Stimulated activated naive CD4-positive, alpha-beta T cell (primary cell): ENCODE measurements at regions not wholly inside any gene's neighbourhood (a gene's known extent, or its start where the extent isn't known, plus 50 kb on each side); places are given as distances from the start of the nearest gene placed in this dataset.

Source experiments
- DNase-seq, 6 experiments: peaks; one replicate each; lab custom pipeline; 2025; lab: John Stamatoyannopoulos, UW

DNA sequence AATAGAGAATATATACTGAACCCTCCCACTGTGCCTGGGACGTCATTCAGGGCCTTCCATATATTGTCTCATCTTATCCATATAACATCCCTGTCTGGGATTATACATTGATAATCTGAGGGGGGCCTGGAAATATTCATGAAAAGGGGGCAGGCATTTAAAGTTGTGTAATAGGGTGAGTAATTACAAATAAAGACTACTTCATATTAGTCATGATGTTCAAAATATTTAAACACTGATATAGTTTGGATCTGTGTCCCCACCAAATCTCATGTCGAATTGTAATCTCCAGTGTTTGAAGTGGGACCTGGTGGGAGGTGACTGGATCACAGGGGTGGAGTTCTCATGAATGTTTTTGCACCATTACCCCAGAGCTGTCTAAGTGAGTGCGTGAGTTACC, 97.8 kb downstream of the AQP9 start:
- DNase-seq, result no peak

DNA sequence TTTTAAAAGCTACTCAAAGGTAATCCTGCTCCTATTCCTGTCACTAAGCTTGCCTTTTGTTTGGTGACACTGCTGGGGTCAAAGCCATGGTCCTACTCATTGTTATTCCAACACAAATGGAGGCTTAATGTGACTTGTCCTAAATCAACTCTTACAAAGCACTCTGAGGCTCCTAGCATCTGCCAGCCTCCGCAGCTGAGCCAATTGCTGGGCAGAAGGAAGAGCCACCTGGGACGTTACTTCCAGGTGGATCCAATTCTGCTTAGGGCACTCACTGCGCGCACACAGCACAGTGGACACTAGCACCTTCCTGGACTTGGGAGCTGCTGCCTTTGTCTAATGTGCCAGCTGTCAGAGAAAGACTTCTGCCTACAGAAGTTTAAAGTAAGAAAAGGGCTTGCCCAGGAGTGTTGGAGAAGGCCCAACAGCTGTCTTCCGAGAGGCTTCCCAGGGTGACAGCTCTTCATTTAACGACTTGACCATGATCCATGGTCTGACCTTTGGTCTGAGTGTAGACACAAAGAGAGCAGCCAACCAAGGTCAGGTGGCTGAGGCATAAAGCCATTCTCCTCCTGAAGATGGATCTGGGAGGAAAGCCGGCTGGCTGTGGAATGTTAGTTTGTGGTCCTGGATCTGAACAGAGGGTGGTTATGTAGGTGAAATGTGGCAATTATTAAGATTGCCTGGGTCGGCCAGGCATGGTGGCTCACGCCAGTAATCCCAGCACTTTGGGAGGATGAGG, 102.2 kb downstream of the AQP9 start:
- no peak for DNase-seq

DNA sequence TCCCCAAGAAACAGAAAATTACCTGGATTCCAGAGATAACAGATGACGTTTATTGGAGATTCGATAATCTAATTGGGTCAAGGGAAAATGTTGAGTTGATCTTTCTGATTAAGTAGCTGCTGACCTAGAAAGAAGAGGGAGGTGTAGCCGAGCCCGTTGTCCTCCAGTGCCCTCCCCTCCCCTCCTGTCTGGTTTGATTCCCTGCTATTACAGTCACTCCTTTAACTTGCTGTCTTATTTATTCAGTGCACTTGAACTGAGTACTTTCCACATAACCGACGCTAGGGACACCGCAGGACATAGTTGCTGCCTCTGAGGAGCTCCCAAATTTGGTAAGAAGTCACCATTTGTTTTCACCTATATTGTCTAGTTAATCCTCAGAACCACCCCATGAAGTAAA, 103.7 kb downstream of the AQP9 start:
- no peak for DNase-seq

DNA sequence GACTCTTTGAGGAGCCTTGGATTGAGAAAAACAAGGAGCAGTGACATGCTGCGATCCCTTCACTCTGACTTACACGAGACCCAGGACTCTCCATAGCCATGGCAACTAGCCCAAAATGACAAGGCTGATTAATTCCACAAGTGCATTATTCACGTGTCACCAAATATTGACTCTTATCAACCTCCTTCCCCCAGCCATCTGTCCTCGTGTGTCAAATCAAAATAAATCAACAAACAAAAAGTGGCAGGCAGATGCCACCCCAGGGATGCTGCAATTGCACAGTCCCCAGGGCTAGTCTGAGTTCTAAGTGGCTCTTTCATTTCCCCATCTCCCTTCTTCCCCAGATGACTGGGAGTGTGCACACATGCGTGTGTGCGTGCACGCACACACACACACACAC, 104.9 kb downstream of the AQP9 start:
- DNase-seq, result no peak

DNA sequence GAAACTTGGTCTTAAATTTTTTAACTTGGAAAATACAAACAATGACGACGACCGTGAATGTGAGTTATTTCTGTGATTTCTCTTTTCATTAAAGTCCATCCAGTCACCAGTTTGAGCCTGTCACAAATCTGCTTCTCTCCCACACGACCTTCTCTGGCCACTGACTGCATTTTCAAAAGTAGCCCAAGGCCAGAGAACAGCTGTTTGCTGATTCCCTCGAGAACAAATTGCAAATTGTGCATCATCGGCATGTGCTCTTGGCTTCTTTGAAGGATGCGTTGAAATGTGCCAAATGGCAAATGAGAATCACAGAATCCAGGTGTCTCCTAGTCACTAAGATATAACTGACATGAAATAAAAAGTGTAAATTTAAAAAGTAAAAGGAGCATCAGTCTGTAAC, 106.4 kb downstream of the AQP9 start:
- no peak for DNase-seq

DNA sequence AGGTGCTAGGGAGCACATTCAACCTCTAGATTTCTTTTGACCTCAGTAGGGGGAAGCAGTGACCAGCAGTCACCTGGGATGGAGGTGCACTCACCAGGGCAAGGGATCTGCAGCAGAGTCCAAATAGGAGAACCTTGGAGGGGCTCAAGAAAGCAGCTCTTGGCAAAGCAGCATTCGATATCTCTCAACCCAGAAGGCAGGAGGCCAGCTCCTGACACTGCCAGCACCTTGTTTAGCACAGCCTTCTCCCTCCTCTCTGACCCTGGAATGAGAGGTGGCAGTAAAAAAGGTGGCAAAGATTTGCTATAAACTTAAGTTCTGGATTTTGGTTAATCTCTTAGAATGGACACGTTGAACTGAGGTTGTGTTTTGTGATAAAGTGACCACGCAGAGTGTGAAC, 107.9 kb downstream of the AQP9 start:
- DNase-seq, result no peak

GRCh38 chr15:58247855-58248842, 110.0 kb downstream of the AQP9 start:
- DNase-seq, result no peak

DNA sequence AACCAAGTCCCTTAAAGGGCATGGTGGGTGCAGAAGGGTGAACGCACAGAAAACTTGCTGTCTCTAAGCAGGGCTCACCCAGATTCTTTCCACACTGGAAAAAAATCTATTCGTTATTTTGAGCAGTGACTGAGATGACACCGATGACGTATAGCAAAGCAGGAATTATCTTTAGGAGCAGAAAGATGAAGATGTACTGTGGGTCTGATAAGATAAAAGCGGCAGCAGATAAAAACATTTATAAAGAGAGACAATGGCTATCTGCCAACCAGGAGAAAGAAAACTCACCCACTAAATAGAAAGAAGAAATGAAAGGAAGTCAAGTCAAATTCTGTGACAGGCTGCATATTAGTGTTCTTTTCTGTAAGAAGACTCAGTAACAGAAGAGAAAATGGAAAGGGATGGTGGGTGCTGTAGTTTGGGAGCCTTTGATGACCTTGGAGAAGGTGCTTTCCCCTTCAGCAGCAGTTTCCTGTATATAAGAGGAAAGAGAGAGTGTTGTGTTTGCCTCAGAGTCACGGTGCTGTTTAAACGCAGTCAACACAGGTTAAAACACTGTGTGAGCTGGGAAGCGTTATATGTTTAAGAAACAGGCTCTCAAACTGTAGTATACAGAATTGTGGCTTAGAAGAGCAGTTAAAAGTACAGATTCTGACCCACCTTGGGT, 111.6 kb downstream of the AQP9 start:
- peak in 3 of 6 experiments; percentile 10 to 31 (median 14) for DNase-seq

DNA sequence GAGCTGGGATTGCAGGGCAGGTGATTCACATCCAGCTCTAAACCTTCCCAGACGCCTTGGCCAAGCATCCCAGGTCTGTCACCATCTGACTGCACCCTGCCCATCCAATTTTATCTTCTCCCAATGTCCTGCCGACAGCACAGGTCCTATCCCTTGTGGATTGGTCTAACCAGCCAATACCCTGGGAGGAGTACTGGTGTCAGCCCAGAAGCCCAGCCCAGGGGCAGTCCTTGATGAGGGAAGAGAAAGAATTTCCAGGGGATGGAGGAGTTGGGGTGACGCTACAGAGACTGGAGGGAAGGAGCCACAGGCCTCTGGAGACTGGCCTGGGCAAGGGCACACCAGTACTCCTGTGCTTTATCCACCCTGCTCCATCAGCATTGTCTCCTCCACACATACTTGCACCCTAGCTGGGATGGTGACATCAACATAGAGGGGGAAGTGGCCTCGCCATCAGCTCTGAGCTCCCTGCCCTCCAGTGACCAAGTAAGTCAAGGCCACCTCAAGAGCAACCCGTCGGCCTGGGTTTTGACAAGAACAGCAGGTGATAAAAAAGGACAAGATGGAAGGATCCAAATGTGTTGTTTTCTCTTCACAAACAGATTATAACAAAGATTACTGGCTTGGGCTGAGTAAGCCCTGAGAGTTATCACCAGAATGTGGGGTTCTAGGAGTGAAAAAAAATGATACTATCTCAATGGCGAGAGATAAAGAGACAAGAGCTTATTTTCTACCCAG, 114.6 kb downstream of the AQP9 start:
- DNase-seq, result no peak

GRCh38 chr15:58257776-58258325, 119.7 kb downstream of the AQP9 start:
- no peak for DNase-seq

GRCh38 chr15:58258501-58259292, 120.5 kb downstream of the AQP9 start:
- DNase-seq, result no peak

GRCh38 chr15:58260205-58260724, 122.1 kb downstream of the AQP9 start:
- no peak for DNase-seq

GRCh38 chr15:58260725-58261267, 122.6 kb downstream of the AQP9 start:
- DNase-seq, result no peak

DNA sequence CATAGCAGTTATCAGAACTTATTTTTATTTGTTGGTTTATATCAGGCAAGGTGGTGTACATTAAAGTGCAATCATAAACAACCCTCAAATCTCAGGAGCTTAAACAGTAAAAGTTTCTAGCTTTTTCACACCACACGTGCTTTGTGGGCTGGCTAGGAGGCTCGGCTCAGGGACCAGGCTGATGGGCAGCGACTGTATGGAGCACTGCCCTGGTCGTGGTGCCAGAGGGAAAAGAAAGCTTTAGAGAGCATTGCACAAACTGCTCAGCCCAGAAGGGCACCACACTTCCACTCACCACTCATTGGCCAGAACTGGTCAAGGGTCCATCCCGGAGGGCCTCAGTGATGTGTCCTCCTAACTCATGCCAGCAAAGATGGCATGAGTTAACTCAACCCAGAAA, 123.2 kb downstream of the AQP9 start:
- DNase-seq, result no peak

DNA sequence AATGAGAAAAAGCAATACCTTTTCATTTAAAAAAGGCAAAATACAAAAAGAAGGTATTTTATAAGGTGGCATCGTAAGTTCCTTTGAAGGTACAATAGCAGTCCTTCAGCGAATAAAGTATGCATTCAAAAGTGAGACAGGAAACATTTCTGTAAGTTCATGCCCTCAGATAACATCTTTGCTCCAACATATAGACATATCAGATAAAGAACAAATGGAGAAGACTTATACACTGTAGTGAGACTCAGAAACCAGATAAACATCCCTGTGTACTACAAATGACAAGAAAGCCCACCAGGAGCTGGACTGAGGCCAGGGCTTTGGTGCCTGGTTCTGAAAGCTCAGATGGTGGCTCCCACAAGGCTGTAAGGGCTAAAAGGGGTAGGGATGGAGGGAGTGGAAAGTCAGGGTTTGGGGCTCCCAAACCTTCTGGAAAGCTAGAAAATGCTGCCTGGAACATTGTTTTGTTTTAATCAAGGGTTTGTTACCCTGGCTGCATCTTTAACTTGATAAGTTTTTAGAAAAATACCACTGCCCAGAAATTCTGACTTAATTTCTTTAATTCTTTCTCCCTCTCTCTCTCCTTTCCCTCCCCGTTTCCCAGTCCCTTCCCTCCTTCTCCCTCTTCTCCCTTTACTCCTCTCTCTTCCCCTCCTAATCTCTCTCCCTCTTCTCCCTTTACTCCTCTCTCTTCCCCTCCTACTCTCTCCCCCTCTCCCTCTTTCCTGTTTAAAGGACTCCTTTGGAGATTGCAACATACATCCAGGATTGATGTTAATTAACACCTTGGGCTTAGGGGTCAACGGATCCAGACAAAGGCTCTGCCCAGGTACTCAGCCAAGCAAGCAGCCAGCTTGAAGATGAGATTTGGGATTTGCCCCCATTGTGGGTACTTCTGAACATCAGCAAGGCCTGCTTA, 126.1 kb downstream of the AQP9 start:
- DNase-seq, result no peak

- no peak for DNase-seq
These were observed 128.9 kb downstream of the AQP9 start for GRCh38 chr15:58267051-58267450.

DNA sequence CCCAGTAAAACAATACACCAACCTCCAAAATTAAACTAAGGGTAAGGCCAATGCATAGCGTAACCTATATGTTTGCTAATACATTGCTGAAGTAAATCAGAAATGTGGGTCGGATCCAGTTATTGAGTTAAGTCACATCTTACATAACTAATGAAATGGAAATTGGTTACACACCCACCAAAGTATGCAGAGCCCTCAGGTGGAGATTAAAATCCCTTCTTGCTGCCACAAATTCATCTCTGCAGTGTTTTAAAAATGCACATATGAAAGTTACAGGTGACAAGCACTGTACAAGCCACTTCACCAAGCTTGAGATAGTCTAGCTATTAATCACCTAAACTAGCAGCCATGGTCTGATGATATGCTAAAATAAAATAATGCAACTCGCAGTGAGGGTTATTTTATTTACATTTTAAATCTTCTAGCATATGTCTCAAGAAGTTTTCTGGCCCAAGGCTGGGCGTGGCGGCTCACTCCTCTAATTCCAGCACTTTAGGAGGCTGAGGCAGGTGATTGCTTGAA, 130.6 kb downstream of the AQP9 start:
- no peak for DNase-seq

GRCh38 chr15:58269455-58270414, 131.6 kb downstream of the AQP9 start:
- DNase-seq, result peak in 3 of 6 experiments; percentile 14 to 30 (median 28)
